GM13976 (cell line): ENCODE measurements at regions not wholly inside any gene's neighbourhood (a gene's known extent, or its start where the extent isn't known, plus 50 kb on each side); places are given as distances from the start of the nearest gene placed in this dataset.

Source experiments
- DNase-seq: peaks from one replicate; pipeline ENCODE4 v3.0.0; 2012; ENCODE audit warnings: low spot score
- CTCF ChIP-seq: IDR thresholded peaks from 2 replicates; pipeline ENCODE4 v1.5.1; 2012; ENCODE audit warnings: borderline replicate concordance, mild to moderate bottlenecking; ENCODE audit not compliant: insufficient read depth; ENCODE audit errors: extremely low read depth, missing control alignments, control extremely low read depth
- in situ Hi-C: fragments of 300-500 bp; cut with MboI; formaldehyde crosslinking; loops from one replicate; pipeline ENCODE4 v1.12.0; 2022; ENCODE audit warnings: low sequenced_read_pairs, mixed read lengths, inconsistent platforms; ENCODE audit not compliant: unreplicated experiment

- TF ChIP-seq CTCF: no peak
Measured at GRCh38 chr12:115577401-115577800, 700.1 kb downstream of the MED13L start.

GRCh38 chr12:115574826-115575225 is 702.7 kb downstream of the MED13L start:
- DNase-seq: no peak
- in situ Hi-C loops: no loop called here
- no peak for TF ChIP-seq CTCF

More at GRCh38 chr12:115577401-115577800, 700.1 kb downstream of the MED13L start:
- DNase-seq: no peak
- in situ Hi-C loops: no loop called here

- in situ Hi-C loops: no loop called here
- TF ChIP-seq CTCF: no peak
- DNase-seq: peak; percentile 77
Measured at GRCh38 chr12:115572440-115572839, 705.1 kb downstream of the MED13L start.

- no peak for DNase-seq
- TF ChIP-seq CTCF: no peak
- in situ Hi-C loops: no loop called here
Measured at GRCh38 chr12:115571446-115571845, 706.0 kb downstream of the MED13L start.

GRCh38 chr12:115571027-115571426 is 706.5 kb downstream of the MED13L start:
- DNase-seq: no peak
- in situ Hi-C loops: no loop called here
- no peak for TF ChIP-seq CTCF

GRCh38 chr12:115570069-115570777 is 707.3 kb downstream of the MED13L start:
- in situ Hi-C loops: no loop called here
- DNase-seq: no peak
- no peak for TF ChIP-seq CTCF
